PFSK-1 (cell line): ENCODE measurements at regions not wholly inside any gene's neighbourhood (a gene's known extent, or its start where the extent isn't known, plus 50 kb on each side); places are given as distances from the start of the nearest gene placed in this dataset.

Experiments used
- POLR2AphosphoS5 ChIP-seq: IDR thresholded peaks from 2 replicates; pipeline ENCODE4 v1.6.1; 2012; ENCODE audit warnings: low read depth, mild to moderate bottlenecking, control low read depth, low read length, moderate library complexity
- SIN3A ChIP-seq: IDR thresholded peaks from 2 replicates; pipeline ENCODE4 v1.6.1; 2012; ENCODE audit warnings: mild to moderate bottlenecking, low read length, moderate library complexity, borderline replicate concordance; ENCODE audit not compliant: insufficient read depth
- TAF1 ChIP-seq: IDR thresholded peaks from 2 replicates; pipeline ENCODE4 v1.6.1; 2012; ENCODE audit warnings: low read length, control low read depth, borderline replicate concordance; ENCODE audit not compliant: insufficient read depth
- TF ChIP-seq, protein P1 (sequence below), 2 experiments: IDR thresholded peaks; 2 replicates each; pipeline versions ENCODE4 v1.6.1 to v1.8.0; 2011 to 2012; ENCODE audit warnings: low read depth in 2 of 2, low read length in 2 of 2, control low read depth in 1 of 2, inconsistent platforms in 1 of 2, mild to moderate bottlenecking in 1 of 2, moderate library complexity in 1 of 2; ENCODE audit not compliant: insufficient read depth in 1 of 2

DNA sequence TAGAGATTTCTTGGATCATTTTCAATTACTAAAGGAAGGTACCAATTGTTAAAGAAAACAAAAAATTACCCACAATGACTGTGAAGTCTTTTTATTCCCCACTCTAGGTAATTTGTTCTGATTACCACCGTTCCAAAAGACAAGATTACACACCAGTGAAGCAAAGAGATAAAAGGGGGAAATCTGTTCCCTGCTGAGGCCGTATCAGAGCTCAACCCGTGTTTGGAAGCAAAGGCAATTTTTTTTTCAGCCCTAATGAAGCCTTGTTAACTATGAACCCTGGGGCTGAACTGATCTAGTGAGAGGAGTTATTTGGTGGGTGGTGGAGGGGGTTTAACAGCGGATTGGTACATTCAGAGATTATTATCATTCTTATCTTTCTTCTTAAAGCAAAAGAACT, 128.5 kb downstream of the ALDH8A1 start:
- no peak for TF ChIP-seq POLR2AphosphoS5
- no peak for TF ChIP-seq TAF1
- TF ChIP-seq SIN3A = no peak
- TF ChIP-seq, protein P1, sequence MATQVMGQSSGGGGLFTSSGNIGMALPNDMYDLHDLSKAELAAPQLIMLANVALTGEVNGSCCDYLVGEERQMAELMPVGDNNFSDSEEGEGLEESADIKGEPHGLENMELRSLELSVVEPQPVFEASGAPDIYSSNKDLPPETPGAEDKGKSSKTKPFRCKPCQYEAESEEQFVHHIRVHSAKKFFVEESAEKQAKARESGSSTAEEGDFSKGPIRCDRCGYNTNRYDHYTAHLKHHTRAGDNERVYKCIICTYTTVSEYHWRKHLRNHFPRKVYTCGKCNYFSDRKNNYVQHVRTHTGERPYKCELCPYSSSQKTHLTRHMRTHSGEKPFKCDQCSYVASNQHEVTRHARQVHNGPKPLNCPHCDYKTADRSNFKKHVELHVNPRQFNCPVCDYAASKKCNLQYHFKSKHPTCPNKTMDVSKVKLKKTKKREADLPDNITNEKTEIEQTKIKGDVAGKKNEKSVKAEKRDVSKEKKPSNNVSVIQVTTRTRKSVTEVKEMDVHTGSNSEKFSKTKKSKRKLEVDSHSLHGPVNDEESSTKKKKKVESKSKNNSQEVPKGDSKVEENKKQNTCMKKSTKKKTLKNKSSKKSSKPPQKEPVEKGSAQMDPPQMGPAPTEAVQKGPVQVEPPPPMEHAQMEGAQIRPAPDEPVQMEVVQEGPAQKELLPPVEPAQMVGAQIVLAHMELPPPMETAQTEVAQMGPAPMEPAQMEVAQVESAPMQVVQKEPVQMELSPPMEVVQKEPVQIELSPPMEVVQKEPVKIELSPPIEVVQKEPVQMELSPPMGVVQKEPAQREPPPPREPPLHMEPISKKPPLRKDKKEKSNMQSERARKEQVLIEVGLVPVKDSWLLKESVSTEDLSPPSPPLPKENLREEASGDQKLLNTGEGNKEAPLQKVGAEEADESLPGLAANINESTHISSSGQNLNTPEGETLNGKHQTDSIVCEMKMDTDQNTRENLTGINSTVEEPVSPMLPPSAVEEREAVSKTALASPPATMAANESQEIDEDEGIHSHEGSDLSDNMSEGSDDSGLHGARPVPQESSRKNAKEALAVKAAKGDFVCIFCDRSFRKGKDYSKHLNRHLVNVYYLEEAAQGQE (IDR thresholded peaks at IDR 0.05; ENCODE audit: insufficient read depth in 1 of 2, low read depth in 2 of 2, low read length in 2 of 2) = no peak
